ENCODE measurements at regions not wholly inside any gene's neighbourhood (a gene's known extent, or its start where the extent isn't known, plus 50 kb on each side); places are given as distances from the start of the nearest gene placed in this dataset.
"Not testable (repeated sequence)": the region's sequence is repeated elsewhere in the genome, so short reads cannot be mapped to it uniquely, and the experiment has no call there.

DNA sequence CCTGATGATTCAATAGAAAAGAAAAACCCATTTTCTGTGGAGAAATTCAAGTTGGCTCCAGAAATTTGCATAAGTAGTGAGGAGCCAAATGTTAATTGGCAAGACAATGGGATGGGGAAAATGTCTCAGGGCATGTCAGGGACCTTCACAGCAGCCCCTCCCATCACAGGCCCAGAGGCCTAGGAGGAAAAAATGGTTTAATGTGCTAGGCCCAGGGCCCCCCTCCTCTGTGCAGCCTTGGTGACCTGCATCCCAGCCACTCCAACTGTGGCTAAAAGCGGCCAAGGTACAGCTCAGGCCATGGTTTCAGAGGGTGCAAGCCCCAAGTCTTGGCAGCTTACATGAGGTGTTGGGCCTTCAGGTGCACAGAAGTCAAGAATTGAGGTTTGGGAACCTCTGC, 74.1 kb upstream of the IBSP start:
- H3K56ac ChIP-seq (replicated peaks; ENCODE audit: insufficient read length, low read depth, low read length); H3K4ac ChIP-seq (replicated peaks; ENCODE audit: insufficient read length, low read depth, low read length); FAIRE-seq; H4K5ac ChIP-seq (ENCODE audit: insufficient read length, low read depth, low read length); DNase-seq (ENCODE audit: low read depth in 1 of 2, low spot score in 2 of 2); H2BK20ac ChIP-seq (ENCODE audit: low read length); H3K79me2 ChIP-seq (ENCODE audit: control insufficient read depth in 1 of 2, insufficient read depth in 2 of 2, low read length in 2 of 2); H4K20me1 ChIP-seq (replicated peaks in 1 of 2; ENCODE audit: control insufficient read depth in 1 of 2, insufficient read depth in 2 of 2, low read length in 2 of 2); CTCF ChIA-PET (ENCODE audit: partially characterized antibody); H3K79me1 ChIP-seq (ENCODE audit: low read depth, low read length); H3K27ac ChIP-seq (ENCODE audit: low read depth, low read length); H4K8ac ChIP-seq (ENCODE audit: extremely low read depth, insufficient read depth, low read length); POLR2A ChIA-PET (ENCODE audit: partially characterized antibody); H3K4me2 ChIP-seq (ENCODE audit: insufficient read depth in 1 of 2, low read depth in 2 of 2, low read length in 2 of 2); H3K4me1 ChIP-seq (replicated peaks in 1 of 4; ENCODE audit: control insufficient read depth in 3 of 4, insufficient read depth in 4 of 4, low read length in 3 of 4); H2BK5ac ChIP-seq (ENCODE audit: low read depth, low read length); H4K91ac ChIP-seq (replicated peaks; ENCODE audit: insufficient read length, low read length); H3K9ac ChIP-seq (replicated peaks in 1 of 4; ENCODE audit: extremely low read depth in 1 of 4, low read depth in 3 of 4, low read length in 3 of 4); H2BK120ac ChIP-seq (replicated peaks; ENCODE audit: low read depth, low read length); H2BK12ac ChIP-seq (ENCODE audit: low read depth, low read length); H3K23me2 ChIP-seq (ENCODE audit: low read depth, low read length); H2AK5ac ChIP-seq (ENCODE audit: low read depth, low read length); H3K23ac ChIP-seq (ENCODE audit: insufficient read length); H3K27me3 ChIP-seq (replicated peaks in 1 of 4; ENCODE audit: control insufficient read depth in 3 of 4, extremely low read depth in 1 of 4, insufficient read depth in 3 of 4, low read length in 3 of 4); H2BK15ac ChIP-seq (ENCODE audit: low read length); H3K36me3 ChIP-seq (ENCODE audit: control insufficient read depth in 2 of 4, insufficient read depth in 4 of 4, low read length in 3 of 4); H3K14ac ChIP-seq (ENCODE audit: insufficient read length); H2AFZ ChIP-seq (ENCODE audit: low read length); H3K18ac ChIP-seq (ENCODE audit: extremely low read depth, low read length); H3K4me3 ChIP-seq (ENCODE audit: extremely low read depth in 1 of 4, insufficient read depth in 2 of 4, low read depth in 3 of 4, low read length in 4 of 4): not testable (repeated sequence)
- H3K9me3 ChIP-seq (ENCODE audit: insufficient read depth in 2 of 2, low read depth in 1 of 2, low read length in 1 of 2): peaks cover 23 to 24% of the 10 kb centered on the region in 2 experiments
- 92% methylated on average over 1 of the region's 1 CpG; no CpG with 5 or more reads in 1 of the 2 experiments for WGBS, 2 experiments (ENCODE audit: extremely low coverage in 1 of 2, insufficient coverage in 1 of 2, insufficient read length in 1 of 2, insufficient replicate concordance in 2 of 2, low coverage in 1 of 2, low lambda C conversion rate in 2 of 2, missing lambda C conversion rate in 1 of 2)
- TF ChIP-seq KDM1A (IDR thresholded peaks at IDR 0.05; ENCODE audit: borderline replicate concordance, low read length): peak; percentile 20; the same call in 1 of the 2 replicates

Data from H1 (cell line).